Gastroesophageal sphincter (tissue), 3 donors: ENCODE measurements at regions not wholly inside any gene's neighbourhood (a gene's known extent, or its start where the extent isn't known, plus 50 kb on each side); places are given as distances from the start of the nearest gene placed in this dataset.

Experiments
- CTCF ChIP-seq, 4 experiments: fragments of 200-600 bp in 2 of 4; fragments of 450-650 bp in 2 of 4; sonication (generic) in 1 of 4; IDR thresholded peaks; one replicate each; pipeline ENCODE4 v1.5.1; 2017 to 2019; ENCODE audit warnings: antibody characterized with exemption in 4 of 4, mild to moderate bottlenecking in 2 of 4, moderate library complexity in 2 of 4
- EP300 ChIP-seq: sonication (generic); formaldehyde crosslinking; IDR thresholded peaks from one replicate; pipeline ENCODE4 v1.6.1; 2017; ENCODE audit warnings: antibody characterized with exemption, mild to moderate bottlenecking
- POLR2A ChIP-seq, 2 donors: fragments of 450-650 bp; IDR thresholded peaks; one replicate each; pipeline ENCODE4 v1.6.1; 2017; ENCODE audit warnings: antibody characterized with exemption in 2 of 2, mild to moderate bottlenecking in 2 of 2, moderate library complexity in 1 of 2
- POLR2AphosphoS5 ChIP-seq: sonication (generic); formaldehyde crosslinking; IDR thresholded peaks from one replicate; pipeline ENCODE4 v1.6.1; 2017; ENCODE audit warnings: antibody characterized with exemption

- TF ChIP-seq CTCF (IDR thresholded peaks at IDR 0.05) (no peak), POLR2A (IDR thresholded peaks at IDR 0.05) (no peak), POLR2AphosphoS5 (no peak), EP300 (no peak)
These were observed 641.7 kb downstream of the LRRIQ3 start for GRCh38 chr1:73556270-73556669.
